NT2/D1 (cell line): ENCODE measurements at regions not wholly inside any gene's neighbourhood (a gene's known extent, or its start where the extent isn't known, plus 50 kb on each side); places are given as distances from the start of the nearest gene placed in this dataset.

Experiments
- SUZ12 ChIP-seq: IDR thresholded peaks from 2 replicates; pipeline ENCODE4 v1.6.1; 2011; ENCODE audit not compliant: insufficient read length, insufficient read depth; ENCODE audit errors: extremely low read depth
- YY1 ChIP-seq: IDR thresholded peaks from 2 replicates; pipeline ENCODE4 v1.6.1; 2011; ENCODE audit not compliant: insufficient read length, insufficient read depth
- ZNF274 ChIP-seq: IDR thresholded peaks from 2 replicates; pipeline ENCODE4 v1.6.1; 2011; ENCODE audit warnings: mild to moderate bottlenecking, low read depth, low read length

- no peak for TF ChIP-seq ZNF274
- TF ChIP-seq YY1, result no peak
- no peak for TF ChIP-seq SUZ12
These were observed 80.7 kb upstream of the MAGI2 start for GRCh38 chr7:79534128-79534527.
